Jurkat, Clone E6-1 (cell line): ENCODE measurements at regions not wholly inside any gene's neighbourhood (a gene's known extent, or its start where the extent isn't known, plus 50 kb on each side); places are given as distances from the start of the nearest gene placed in this dataset.
"Not testable (repeated sequence)": the region's sequence is repeated elsewhere in the genome, so short reads cannot be mapped to it uniquely, and the experiment has no call there.

Experiments used
- DNase-seq: peaks from one replicate; pipeline ENCODE4 v3.0.0-alpha.2; 2011; ENCODE audit warnings: low read depth, low spot score
- H3K4me3 ChIP-seq: 2 replicates; pipeline ENCODE4 v1.5.1; 2011; ENCODE audit warnings: mild to moderate bottlenecking, low read length, control low read depth, moderate library complexity

GRCh38 chr13:83086948-83087347 is 795.3 kb downstream of the SLITRK1 start:
- no peak for DNase-seq

DNA sequence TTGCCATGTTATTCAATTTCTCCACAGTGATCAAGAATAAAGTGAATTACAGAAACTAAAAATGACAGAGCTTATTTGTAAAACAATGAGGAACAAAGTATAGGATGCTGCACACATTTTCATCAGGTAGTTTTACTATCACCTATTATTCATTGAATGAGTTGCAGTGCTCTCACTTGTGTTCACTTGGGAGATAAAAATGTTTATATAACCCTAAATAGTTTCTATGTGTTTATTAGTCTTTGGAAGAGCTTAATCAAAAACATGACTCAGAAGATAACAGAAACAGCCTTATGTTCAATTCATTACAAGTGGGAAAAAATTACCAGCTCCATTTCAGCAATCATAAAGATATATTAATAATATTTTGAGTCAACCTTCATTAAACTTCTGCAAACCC is 796.2 kb downstream of the SLITRK1 start:
- no peak overlapping the region for H3K4me3 ChIP-seq
- no peak for DNase-seq

More at GRCh38 chr13:83086948-83087347, 795.3 kb downstream of the SLITRK1 start:
- no peak overlapping the region for H3K4me3 ChIP-seq

- no peak overlapping the region for H3K4me3 ChIP-seq
- no peak for DNase-seq
These were observed 796.9 kb downstream of the SLITRK1 start for GRCh38 chr13:83085186-83085900.

DNA sequence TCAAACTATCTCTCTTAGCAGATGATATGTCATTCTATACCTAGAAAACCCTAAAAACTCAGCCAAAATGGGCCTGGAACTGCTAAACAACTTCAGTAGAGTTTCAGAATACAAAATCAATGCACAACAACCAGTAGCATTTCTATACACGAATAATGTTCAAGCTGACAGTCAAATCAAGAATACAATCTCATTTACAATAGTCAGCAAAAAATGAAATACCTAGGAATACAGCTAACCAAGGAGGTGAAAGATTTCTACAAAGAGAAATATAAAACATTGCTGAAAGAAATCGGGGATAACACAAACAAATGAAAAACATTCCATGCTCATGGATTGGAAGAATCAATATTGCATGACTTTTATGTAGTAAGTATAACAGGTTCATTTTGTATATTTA is 804.8 kb downstream of the SLITRK1 start:
- no peak for DNase-seq
- no peak overlapping the region for H3K4me3 ChIP-seq

DNA sequence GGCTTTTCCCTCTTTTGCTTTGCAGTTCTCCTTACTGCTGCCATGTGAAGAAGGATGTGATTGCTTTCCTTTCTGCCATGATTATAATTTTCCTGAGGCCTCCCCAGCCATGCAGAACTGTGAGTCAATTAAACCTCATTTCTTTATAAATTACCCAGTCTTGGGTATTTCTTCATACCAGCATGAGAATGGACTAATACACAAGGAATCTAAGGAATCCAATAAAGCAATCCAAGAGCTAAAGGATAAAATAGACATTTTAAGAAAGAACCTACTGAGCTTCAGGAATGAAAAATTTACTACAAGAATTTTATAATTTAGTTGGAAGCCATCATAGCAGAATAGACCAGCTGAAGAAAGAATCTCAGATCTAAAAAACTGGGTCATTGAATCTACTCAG is 808.3 kb downstream of the SLITRK1 start:
- DNase-seq, H3K4me3 ChIP-seq: not testable (repeated sequence)

GRCh38 chr13:83065108-83065507 is 817.2 kb downstream of the SLITRK1 start:
- DNase-seq = no peak
- no peak overlapping the region for H3K4me3 ChIP-seq

- DNase-seq = no peak
- no peak overlapping the region for H3K4me3 ChIP-seq
These were observed 825.2 kb downstream of the SLITRK1 start for GRCh38 chr13:83057119-83057518.

DNA sequence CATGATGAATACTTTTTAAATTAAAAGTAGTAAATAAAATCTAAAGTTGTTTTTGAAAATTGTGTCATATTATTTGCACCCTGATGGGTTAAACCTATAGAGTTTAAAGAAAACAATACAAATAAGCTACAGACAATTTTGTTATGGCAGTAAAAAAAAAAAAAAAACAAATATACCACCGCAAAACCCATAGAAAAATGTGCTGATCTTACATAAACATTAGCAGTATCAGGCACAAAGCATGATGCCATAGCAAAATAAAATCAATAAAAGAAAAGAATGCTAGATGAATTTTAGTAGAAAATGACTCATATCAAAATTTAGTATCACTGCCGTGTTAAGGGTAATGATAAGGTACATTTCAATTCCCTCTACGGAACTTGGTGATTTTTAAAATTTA is 826.0 kb downstream of the SLITRK1 start:
- no peak for DNase-seq
- H3K4me3 ChIP-seq = no peak overlapping the region

GRCh38 chr13:83048419-83048818 is 833.9 kb downstream of the SLITRK1 start:
- DNase-seq = no peak

GRCh38 chr13:83024955-83025594 is 857.2 kb downstream of the SLITRK1 start:
- DNase-seq = no peak
- no peak overlapping the region for H3K4me3 ChIP-seq

More at GRCh38 chr13:83048419-83048818, 833.9 kb downstream of the SLITRK1 start:
- no peak overlapping the region for H3K4me3 ChIP-seq

GRCh38 chr13:83024232-83024631 is 858.0 kb downstream of the SLITRK1 start:
- H3K4me3 ChIP-seq = no peak overlapping the region
- no peak for DNase-seq

DNA sequence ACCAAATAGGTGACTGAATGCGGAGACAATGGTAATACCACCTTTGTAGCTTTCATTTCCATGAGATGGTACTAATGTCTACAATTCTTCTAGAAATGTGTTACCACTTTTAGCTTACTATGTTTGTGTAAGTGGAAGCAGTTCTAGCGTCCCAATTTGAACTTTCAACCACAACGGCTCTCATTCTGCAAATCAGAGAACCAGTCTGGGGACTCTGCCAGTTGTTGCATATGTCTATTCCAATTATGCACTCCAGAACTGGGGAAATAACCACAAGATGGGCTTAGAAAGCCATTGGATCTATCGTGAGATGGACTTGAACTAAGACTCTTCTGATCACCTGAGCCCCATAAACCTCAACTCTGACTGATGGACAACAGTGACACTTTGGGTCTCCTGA is 862.3 kb downstream of the SLITRK1 start:
- DNase-seq = no peak
- no peak overlapping the region for H3K4me3 ChIP-seq

- H3K4me3 ChIP-seq = no peak overlapping the region
- DNase-seq = no peak
These were observed 872.3 kb downstream of the SLITRK1 start for GRCh38 chr13:83009987-83010386.

- no peak overlapping the region for H3K4me3 ChIP-seq
- DNase-seq = no peak
These were observed 873.9 kb downstream of the SLITRK1 start for GRCh38 chr13:83008212-83008929.

- DNase-seq = no peak
These were observed 875.0 kb downstream of the SLITRK1 start for GRCh38 chr13:83007226-83007625.

DNA sequence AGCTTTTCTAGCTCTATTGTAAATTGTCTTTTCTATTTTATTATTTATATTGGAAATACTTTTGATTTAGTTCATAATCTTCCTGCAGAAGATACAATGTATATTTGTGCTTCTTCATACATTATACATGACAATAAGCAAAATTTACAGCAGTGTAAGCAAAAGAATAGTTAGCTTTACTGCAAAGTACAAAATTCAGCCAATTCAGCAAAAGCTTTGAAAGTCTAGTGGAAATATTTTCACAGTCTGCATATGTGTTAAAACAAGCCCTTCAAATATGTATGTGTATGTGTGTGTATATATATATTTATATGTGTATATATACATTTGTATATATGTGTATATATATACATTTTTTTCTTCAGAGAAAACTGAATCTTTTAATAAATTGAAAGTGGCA is 879.1 kb downstream of the SLITRK1 start:
- DNase-seq = no peak
- H3K4me3 ChIP-seq = no peak overlapping the region

More at GRCh38 chr13:83007226-83007625, 875.0 kb downstream of the SLITRK1 start:
- H3K4me3 ChIP-seq = no peak overlapping the region

- DNase-seq = no peak
- H3K4me3 ChIP-seq = no peak overlapping the region
These were observed 888.9 kb downstream of the SLITRK1 start for GRCh38 chr13:82993417-82993816.

DNA sequence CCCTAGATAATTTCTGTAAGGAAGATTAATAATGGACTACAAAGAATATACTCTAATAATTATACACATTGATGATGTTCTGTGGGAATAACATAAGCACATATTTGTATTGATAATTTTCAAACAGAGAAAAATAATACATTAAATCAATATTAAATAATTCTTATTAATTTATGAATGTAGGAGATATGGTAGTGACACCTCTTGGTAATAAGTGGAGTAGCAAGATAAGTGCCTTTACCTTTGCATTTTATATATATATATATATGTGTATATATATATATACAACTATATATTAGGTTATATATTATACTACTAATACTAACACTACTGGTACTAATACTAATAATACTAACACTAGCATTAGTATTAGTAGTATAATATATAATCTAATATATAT is 905.8 kb downstream of the SLITRK1 start:
- no peak overlapping the region for H3K4me3 ChIP-seq
- DNase-seq = no peak

- no peak overlapping the region for H3K4me3 ChIP-seq
- no peak for DNase-seq
These were observed 918.8 kb downstream of the SLITRK1 start for GRCh38 chr13:82963226-82964099.
